ENCODE measurements at regions not wholly inside any gene's neighbourhood (a gene's known extent, or its start where the extent isn't known, plus 50 kb on each side); places are given as distances from the start of the nearest gene placed in this dataset.

- DNase-seq (ENCODE audit: low read depth): no peak
- TF ChIP-seq CTCF (IDR thresholded peaks at IDR 0.05; ENCODE audit: low read depth, low read length, missing control alignments): no peak
These were observed 78.0 kb downstream of the ATP6V1G3 start for GRCh38 chr1:198462365-198463019.

GRCh38 chr1:198455966-198456365, 84.5 kb downstream of the ATP6V1G3 start:
- no peak for TF ChIP-seq CTCF (IDR thresholded peaks at IDR 0.05; ENCODE audit: low read depth, low read length, missing control alignments)
- H3K4me3 ChIP-seq (ENCODE audit: low read depth, low read length): no peak overlapping the region
- DNase-seq (ENCODE audit: low read depth): no peak

More at GRCh38 chr1:198462365-198463019, 78.0 kb downstream of the ATP6V1G3 start:
- no peak overlapping the region for H3K4me3 ChIP-seq (ENCODE audit: low read depth, low read length)

- TF ChIP-seq CTCF (IDR thresholded peaks at IDR 0.05; ENCODE audit: low read depth, low read length, missing control alignments): no peak
- DNase-seq (ENCODE audit: low read depth): no peak
These were observed 90.6 kb downstream of the ATP6V1G3 start for GRCh38 chr1:198449727-198450433.

GRCh38 chr1:198449261-198449660, 91.2 kb downstream of the ATP6V1G3 start:
- no peak for DNase-seq (ENCODE audit: low read depth)
- H3K4me3 ChIP-seq (ENCODE audit: low read depth, low read length): no peak overlapping the region
- TF ChIP-seq CTCF (IDR thresholded peaks at IDR 0.05; ENCODE audit: low read depth, low read length, missing control alignments): no peak

More at GRCh38 chr1:198449727-198450433, 90.6 kb downstream of the ATP6V1G3 start:
- H3K4me3 ChIP-seq (ENCODE audit: low read depth, low read length): no peak overlapping the region

- no peak for TF ChIP-seq CTCF (IDR thresholded peaks at IDR 0.05; ENCODE audit: low read depth, low read length, missing control alignments)
- H3K4me3 ChIP-seq (ENCODE audit: low read depth, low read length): no peak overlapping the region
- DNase-seq (ENCODE audit: low read depth): no peak
These were observed 93.0 kb downstream of the ATP6V1G3 start for GRCh38 chr1:198447468-198447867.

- no peak for TF ChIP-seq CTCF (IDR thresholded peaks at IDR 0.05; ENCODE audit: low read depth, low read length, missing control alignments)
- no peak for DNase-seq (ENCODE audit: low read depth)
These were observed 94.6 kb downstream of the ATP6V1G3 start for GRCh38 chr1:198445872-198446271.

More at GRCh38 chr1:198445872-198446271, 94.6 kb downstream of the ATP6V1G3 start:
- no peak overlapping the region for H3K4me3 ChIP-seq (ENCODE audit: low read depth, low read length)

All from GM12864 (cell line).